GM19328 (cell line): ENCODE measurements at regions not wholly inside any gene's neighbourhood (a gene's known extent, or its start where the extent isn't known, plus 50 kb on each side); places are given as distances from the start of the nearest gene placed in this dataset.

Experiments
- ATAC-seq: cut with Tn5 transposase; IDR thresholded peaks from one replicate; pipeline ENCODE4 v1.9.1; 2021; ENCODE audit warnings: mild to moderate bottlenecking, moderate library complexity; ENCODE audit not compliant: unreplicated experiment

DNA sequence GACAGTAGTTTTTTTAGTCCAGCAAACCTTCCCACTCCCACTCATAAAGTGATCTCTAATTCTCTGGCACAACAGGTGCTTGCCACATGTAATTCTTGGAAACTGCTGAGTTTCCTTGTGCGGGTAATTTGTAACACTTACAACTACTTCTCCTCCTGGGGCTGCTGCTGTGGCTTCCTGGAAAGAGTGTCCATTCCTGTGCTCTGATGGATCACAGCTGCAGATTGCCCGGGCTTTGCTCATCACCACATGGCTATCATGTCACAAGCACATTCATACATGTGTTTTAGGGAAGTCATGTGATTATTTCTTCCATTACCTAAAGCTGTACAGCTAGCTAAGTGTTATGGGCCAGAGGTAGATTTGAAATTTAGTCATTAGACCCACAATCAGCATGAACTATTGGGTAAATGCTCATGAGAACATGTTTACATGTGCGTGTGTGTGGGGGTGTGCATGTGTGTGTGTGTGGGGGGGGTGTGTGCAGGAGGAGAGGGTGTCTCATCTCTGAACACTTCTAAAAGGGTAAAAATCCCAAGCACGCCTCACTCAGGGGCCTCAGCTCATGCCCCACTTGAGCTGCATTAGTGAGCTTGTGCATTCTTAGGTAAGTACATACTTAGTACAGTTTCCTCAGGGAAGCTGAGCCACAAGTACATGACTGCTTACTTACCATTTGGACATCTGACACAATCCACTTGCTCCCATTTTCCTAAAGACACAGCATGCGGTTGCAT is 118.1 kb upstream of the CCDC112 start:
- ATAC-seq, result no peak

DNA sequence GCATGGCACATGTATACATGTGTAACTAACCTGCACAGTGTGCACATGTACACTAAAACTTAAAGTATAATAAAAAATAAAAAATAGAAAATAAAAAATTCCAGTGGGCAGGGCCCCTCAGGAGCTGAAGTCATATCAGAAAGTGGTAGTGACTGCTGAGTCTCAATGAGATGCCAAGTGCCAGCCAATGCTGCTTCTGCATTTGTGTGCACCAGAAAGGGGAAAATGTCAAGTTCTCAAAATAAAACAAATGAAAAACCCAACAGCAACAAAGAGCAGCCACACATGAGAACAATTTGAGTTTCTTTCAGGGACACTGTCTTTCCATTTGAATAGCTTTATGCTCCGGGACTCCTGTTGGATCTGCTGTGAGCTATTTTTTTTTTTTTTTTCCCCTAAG is 117.2 kb upstream of the CCDC112 start:
- no peak for ATAC-seq

DNA sequence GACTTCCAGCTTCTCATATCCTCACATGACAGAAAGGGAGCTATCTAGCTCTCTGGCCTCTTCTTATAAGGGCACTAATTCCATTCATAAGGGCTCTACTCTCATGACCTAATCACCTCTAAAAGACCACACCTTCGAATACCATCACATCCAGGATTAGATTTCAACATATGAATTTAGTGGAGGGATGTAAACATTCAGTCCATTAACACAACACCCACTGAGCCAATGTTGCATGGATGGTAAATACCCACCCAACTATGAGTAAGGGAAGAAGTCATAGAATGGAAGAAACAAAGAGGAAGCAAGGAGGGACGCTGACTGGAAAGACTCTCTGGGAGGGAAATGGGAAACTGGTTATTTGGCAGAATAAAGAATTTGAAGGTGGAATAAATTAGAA is 112.6 kb upstream of the CCDC112 start:
- no peak for ATAC-seq

DNA sequence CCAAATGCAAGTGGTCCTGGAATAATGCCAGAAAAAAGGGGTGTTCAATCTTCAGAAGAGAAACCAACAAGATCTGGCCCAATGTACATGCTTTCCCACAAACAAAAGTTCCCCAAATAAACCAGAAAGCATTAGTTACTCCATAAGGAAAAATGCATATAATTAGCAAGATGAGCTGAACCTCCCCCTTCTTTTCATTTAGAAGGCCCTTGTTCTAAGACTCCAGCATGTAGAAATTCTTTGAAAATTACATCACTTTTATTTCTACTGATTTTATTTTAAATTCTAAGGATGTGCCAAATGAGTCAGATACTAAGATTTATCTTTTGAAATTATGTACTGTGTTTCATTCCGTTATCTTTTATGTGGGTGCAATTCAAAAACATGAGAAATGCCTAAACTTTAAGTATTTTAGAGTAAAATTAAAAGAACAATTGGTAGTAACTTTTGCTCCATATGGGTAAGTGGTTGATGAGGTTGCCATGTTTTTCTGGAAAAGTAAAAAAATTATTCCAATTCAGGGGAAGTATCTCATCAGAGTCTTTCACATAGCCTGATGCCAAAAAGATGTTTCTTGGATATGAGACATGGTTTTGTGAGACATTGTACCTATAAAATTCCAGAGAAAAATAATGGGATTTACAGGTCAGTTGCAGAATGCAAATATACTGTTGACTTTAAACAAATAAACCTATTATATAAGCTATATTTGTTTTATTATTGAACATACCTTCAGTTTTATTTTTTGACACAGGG is 106.5 kb upstream of the CCDC112 start:
- ATAC-seq, result no peak

DNA sequence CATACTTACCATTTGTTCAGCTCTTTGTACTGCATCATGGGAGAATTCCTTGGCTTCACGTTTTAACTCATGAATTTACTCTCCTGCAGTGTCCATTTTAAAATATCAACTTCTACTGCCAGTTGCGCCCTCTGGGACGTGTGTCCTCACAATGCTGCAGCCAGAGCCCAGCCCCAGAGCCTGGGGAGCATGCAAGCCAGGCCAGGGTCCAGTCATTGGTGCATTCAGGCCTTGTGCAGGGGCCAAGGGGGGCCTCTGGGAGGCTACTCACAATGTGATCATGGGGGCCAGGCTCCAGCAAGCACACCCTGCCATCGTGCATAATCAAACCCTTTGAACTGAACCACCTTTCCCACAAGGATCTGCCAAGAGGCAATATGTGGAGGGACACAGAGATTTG is 105.6 kb upstream of the CCDC112 start:
- ATAC-seq, result no peak

DNA sequence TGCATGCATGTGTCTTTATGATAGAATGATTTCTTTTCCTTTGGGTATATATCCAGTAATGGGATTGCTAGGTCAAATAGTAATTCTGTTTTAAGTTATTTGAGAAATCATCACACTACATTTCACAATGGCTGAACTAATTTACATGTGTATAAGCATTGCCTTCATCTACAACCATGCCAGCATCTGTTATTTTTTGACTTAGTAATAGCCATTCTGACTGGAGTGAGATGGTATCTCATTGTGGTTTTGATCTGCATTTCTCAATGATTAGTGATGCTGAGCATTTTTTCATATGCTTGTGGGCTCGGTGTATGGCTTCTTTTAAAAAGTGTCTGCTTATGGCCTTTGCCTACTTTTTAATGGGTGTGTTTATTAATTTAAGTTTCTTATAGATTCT is 102.3 kb upstream of the CCDC112 start:
- no peak for ATAC-seq

DNA sequence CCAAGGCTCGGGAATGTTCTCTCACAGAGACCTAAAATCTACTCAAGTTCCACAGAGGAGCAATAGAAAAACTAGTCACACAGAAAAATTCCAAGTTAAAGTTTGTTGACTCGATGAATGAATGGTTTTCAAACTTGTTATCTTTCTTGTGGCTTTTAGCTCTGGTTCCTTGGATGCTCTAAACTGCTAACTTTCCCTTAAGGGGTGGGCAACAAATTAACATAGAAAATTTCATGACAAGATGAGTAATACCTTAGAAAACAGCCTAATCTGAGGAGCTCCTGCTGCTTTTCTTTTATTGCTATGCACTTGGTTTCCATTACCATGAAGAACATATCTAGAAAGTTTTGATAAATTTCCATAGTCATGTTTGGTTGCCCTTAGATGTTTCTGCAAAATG is 100.2 kb upstream of the CCDC112 start:
- no peak for ATAC-seq

DNA sequence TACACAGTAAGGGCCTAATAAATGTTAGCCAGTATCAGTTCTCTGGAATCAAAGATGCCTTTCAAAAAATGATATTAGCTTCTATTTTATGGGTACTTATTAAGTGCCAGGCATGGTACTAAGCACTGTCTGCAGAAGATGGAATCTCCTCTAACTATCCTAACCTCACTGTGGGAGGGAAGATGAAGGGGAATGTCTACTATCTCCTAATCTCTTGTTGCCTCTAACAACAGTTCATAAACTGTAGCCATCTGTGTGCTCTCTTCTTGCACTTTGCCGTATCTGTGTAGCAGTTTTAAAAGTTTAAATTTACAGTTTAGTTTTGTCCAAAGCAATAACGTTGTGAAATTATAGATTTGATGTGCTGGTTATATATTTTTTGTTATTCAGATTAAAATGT is 99.6 kb upstream of the CCDC112 start:
- ATAC-seq, result no peak

DNA sequence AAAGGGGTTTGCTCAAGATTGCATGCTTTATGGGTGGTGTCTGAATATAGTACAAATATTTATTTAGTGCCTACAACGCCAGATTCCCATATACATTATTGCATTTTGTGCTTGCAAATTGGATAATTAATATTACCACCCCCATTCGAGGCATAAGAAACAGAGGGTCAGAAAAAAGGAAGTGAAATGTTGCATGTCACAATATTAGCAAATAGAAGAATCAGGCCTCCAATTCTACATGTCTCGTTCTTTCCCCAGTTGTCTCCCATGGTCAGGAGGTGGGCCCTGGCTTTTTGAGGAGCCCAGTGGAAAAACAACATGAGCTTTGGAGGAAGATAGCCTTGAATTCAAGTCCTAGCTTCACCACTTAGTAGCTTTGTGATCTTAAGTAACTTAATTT is 98.1 kb upstream of the CCDC112 start:
- no peak for ATAC-seq

DNA sequence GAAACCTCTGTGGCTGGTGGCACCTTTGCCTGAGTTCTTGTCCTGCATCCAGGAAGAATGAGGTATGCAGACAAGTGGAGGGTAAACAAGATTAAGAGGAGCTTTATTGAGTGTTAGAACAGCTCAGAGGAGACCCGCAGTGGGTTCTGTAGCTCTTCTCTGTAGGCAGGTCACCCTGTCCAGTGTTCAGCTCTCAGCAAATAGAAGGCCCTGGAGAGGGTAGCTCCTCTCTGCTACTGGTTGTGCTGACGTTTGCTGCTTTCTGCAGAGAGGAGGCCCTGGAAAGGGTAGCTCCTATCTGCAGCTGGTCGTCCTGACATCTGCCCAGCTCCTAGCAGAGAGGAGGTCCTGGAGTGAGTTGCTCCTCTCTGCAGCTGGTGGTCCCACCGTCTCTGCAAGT is 96.8 kb upstream of the CCDC112 start:
- ATAC-seq, result no peak

DNA sequence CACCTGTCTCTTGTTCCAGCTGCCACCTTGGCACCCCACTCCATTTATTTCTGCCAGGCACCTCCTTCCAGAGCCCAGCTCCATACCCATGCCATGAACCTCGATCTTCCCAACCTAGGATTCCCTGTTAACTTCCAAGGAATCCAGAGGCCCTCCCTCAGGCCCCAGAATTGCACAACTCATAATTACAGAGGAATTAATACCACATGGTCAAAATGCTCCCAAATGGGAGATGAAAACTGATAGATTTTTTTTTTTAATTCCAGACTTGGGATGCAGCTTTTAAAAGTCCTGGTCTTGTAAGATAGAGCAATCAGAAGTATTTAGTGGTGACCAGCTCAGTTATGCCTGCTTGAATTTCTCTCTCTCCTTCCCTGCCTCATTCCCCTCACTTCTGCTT is 96.2 kb upstream of the CCDC112 start:
- no peak for ATAC-seq

DNA sequence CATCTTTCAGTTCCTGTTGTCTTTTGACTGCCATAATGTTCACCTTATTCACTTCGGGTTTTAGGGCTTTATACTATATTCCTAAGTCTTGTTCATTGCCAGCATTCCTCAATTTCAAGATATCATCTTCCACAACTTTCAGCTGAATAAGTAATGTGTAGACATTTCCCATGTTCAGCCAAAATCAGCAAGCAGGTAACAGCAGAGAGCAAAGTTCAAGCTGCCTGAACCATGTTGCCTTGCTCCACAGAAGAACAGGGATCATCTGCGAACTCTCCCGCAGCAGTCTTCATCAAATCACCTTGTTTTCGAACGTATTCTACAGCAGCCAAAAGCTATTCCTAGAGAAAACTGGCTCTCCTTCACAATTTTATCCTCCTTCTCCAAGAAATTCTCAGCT is 95.3 kb upstream of the CCDC112 start:
- no peak for ATAC-seq

DNA sequence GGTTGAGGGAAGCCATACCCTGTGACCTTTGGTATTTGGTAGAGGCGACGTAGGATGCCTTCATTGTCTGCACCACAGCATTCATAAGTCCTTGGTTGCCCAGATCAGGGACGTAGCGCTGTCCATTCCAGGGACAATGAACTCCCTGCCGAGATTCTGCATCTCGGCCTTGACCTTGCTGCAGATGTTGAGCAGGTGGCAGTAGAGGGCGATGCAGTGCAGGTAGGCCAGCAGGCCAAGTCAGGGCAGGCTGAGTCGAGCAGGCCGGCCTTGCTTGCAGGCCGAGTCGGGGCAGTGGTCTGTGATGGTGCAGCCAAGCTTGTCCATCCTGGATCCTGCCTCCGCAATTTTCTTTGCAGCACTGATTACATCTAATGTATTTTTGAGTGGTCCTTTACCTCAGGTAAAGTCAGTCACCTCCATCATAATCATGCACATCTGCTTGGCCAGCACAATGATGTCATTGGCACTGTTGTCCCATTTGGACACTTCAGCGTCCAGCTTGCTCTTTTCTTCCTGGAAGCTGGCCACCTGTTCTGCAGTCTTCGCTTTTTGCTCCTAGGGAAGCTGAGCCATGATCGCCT is 93.4 kb upstream of the CCDC112 start:
- ATAC-seq, result no peak

DNA sequence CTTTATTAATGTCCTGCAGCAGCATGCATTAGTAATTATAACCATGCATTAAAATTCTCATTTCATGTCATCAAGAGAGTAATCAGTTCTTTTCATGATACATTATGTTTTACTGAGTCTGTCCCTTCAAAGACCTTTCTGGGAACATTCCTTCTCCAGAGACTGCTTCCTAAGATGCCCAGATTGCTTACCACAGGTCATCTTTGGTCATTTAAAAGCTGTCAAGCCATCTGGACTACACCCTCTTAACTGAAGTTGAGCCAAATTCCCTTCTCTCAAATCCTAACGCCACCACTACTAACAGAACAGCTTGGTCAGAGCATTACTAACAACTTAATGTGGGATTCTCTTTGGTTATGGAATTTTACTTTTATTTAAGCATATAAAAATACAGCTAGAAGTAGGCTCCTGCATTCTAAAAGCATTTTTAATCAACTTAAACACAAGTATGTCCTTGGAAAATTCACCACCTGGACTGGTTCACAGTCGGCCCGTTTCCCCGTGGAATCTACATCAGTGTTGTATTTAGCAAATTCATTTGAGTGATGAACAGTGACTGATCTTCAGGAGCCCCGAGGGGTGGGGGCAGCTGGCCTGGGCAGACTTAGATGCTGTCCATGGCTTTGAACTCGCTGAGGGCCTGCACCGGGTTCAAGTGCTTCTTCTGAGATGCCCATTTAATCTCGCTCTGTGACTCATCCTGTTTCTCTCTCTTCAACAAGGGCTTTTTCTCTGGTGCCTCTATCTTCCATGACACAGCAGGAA is 92.8 kb upstream of the CCDC112 start:
- ATAC-seq, result no peak

DNA sequence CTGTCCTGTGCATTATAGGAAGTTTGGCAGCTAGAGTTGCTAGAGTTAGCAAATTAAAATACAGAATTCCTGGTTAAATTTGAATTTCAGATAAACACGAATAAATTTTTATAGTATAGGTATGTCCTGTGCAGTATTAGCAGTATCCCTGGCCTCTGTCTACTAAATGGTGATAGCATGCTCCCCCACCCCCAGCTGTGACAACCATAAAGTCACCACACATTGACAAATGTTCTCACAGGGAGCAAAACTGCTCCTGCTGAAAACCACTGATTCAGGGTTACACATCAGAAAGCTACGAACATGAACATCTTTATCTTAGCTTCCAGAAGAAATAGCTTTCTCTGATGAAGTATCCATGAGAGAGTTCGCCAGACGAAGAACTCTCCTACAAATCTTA is 91.8 kb upstream of the CCDC112 start:
- no peak for ATAC-seq

DNA sequence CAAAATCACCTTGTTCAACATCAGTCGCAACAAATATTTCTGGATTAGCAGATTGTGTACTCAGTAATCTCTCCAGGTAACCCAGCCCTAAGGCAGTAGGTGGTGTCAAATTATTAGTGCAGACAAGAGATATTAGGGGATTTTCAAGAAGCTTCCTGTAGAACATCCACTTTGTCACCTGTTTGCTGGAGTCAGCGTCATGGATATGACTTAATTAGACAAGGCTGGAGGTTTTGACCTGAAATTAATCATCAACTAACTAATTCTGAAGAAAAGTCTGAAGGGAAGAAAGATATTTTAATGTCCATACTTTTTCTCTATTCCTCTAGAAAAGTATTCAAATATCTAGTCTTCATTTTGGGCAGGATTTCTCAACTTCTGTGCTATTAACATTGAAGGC is 91.4 kb upstream of the CCDC112 start:
- no peak for ATAC-seq

DNA sequence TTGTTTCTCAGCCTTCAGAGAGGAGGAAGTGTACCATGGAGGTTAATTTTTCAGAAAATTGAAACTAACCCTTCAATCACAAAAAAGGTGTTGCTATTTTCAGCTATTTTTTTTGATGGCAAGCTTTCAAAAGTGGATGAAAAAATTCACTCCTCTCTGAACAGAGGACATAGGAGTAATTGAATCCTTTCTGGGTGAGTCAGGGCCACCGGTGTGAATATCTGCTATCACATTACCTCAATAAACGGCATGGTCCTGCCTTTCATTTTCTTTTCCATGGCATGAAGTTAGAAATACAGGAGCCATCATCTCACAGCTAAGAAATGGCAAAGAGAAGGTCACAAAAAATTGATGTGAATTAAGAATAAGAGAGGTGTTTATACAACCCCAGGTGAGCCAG is 90.2 kb upstream of the CCDC112 start:
- ATAC-seq, result no peak

DNA sequence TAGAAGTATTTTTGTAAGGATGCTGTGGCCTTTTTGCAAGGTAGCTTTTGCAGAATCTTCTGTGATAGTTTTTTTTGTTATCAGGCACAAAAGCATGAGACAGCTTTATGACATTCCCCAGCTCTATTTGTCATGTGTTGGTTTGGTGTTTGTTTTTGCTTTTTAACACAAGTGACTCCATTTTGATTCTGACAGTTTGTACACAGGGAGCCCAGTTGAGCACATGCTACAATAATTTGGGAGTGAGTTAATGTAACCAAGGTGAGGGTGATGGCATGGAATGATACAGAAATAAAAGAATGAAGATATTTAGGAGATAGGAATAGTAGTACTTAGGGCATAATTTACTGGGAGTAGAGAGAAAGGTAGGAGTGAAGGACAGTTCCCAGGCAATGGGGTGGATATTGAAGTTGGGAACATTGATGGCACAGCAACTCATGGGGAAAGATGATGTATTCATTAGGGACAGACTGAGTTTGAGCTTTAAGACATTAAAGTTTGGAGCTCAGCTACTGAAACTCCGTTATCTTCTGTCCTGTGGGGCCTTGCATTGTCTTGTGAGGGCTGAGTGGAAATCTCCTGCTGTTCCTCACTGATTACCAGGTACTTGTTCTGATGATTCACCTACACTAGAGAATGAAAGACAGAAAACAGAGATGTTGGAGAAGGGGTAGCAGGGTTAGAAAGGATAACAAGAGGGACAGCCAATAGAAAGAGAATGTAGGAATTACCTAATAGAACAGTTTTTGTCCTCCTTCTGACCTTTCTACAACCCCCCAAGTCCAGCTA is 88.3 kb upstream of the CCDC112 start:
- no peak for ATAC-seq

DNA sequence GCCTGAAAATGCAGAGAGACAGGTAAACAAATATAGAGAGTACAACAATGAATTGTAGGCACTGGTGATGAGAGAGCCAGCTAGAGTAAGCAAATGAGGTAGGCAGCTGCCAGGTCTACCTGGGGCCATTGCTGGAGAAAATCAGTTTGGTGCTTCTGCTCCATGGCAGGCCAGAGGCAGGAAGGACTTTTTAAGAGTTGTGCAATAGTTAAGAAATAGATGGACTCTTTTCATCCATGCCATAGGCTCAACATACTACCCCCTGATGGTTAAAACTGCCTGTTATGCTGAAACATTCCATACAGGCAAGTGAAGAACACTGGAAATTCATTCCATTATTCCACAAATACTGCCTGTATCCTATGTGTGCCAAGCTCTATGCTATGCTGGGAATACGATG is 86.5 kb upstream of the CCDC112 start:
- ATAC-seq, result no peak

DNA sequence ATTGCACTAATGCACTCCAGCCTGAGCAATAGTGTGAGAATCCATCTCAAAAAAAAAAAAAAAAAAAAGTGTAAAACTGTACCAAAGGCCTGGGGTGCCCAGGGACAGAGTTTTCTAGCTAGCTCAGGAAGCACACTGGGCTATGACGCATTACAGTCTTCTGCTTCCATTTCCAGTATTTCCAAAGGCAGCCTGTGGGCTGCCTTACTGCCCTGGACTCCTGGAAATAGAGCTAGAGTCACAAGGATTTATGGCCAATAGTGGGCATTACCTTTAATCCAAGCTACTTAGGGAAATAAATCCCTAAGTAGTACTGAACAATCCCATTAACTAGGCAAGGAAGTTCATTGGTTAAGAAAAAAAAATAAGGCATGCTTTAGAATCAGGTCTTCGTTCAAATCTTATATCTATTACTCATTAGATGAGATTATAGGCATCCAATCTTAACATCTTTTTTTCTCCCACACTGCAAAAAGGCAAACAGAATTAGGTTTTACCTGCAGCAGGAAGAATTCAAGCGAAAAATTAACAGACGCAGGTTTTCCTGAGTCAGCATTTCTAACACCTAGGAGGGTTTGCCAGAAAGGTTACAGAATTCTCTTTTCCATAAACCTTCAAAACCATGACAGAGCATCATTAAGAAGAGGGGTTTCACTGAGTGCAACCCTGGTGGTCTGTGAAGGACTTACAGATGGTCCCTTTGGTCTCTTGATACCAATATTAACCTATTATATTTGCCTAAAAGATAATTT is 85.6 kb upstream of the CCDC112 start:
- no peak for ATAC-seq
